Astrocyte (in vitro differentiated cells and primary cell): ENCODE measurements at regions not wholly inside any gene's neighbourhood (a gene's known extent, or its start where the extent isn't known, plus 50 kb on each side); places are given as distances from the start of the nearest gene placed in this dataset.

Experiments used
- DNase-seq: peaks from one replicate; pipeline ENCODE4 v3.0.0-alpha.2; 2010; ENCODE audit warnings: low read depth
- FAIRE-seq: peaks from 2 replicates; lab custom pipeline; 2011; peaks lifted over from hg19 to GRCh38; lab: Jason Lieb, UNC
- H2AFZ ChIP-seq: 2 replicates; pipeline ENCODE4 v1.6.0; 2012; ENCODE audit warnings: low read depth, low read length, inconsistent platforms
- H3K27ac ChIP-seq: 2 replicates; pipeline ENCODE4 v1.5.1; 2011; ENCODE audit warnings: low read depth, low read length, inconsistent platforms
- H3K27me3 ChIP-seq: 2 replicates; pipeline ENCODE4 v1.6.0; 2011; ENCODE audit warnings: low read length, inconsistent platforms; ENCODE audit not compliant: insufficient read depth
- H3K36me3 ChIP-seq: 2 replicates; pipeline ENCODE4 v1.5.1; 2011; ENCODE audit warnings: low read length, inconsistent platforms; ENCODE audit not compliant: insufficient read depth
- H3K4me1 ChIP-seq: 2 replicates; pipeline ENCODE4 v1.5.1; 2011; ENCODE audit warnings: low read length, inconsistent platforms; ENCODE audit not compliant: insufficient read depth
- H3K4me2 ChIP-seq: 2 replicates; pipeline ENCODE4 v1.6.0; 2012; ENCODE audit warnings: low read length, inconsistent platforms
- H3K4me3 ChIP-seq: 2 replicates; pipeline ENCODE4 v1.5.1; 2011; ENCODE audit warnings: low read depth, mild to moderate bottlenecking, low read length, inconsistent platforms; ENCODE audit not compliant: insufficient read depth
- H3K79me2 ChIP-seq: 2 replicates; pipeline ENCODE4 v1.6.0; 2012; ENCODE audit warnings: mild to moderate bottlenecking, low read length, inconsistent platforms; ENCODE audit not compliant: insufficient read depth
- H3K9ac ChIP-seq: 2 replicates; pipeline ENCODE4 v1.6.0; 2012; ENCODE audit warnings: mild to moderate bottlenecking, low read length, inconsistent platforms
- H3K9me3 ChIP-seq: 2 replicates; pipeline ENCODE4 v1.5.1; 2012; ENCODE audit warnings: low read depth, mild to moderate bottlenecking, low read length, inconsistent platforms; ENCODE audit not compliant: insufficient read depth
- H4K20me1 ChIP-seq: 2 replicates; pipeline ENCODE4 v1.6.0; 2012; ENCODE audit warnings: low read length, inconsistent platforms; ENCODE audit not compliant: insufficient read depth
- H3K27ac Mint-ChIP-seq: one replicate; pipeline ENCODE4 v1.8.0; 2021; ENCODE audit warnings: mild to moderate bottlenecking, mixed read lengths; ENCODE audit not compliant: unreplicated experiment
- H3K27me3 Mint-ChIP-seq: one replicate; pipeline ENCODE4 v1.8.0; 2021; ENCODE audit warnings: low read depth, mixed read lengths; ENCODE audit not compliant: unreplicated experiment
- H3K36me3 Mint-ChIP-seq: one replicate; pipeline ENCODE4 v1.8.0; 2021; ENCODE audit warnings: low read depth, mixed read lengths; ENCODE audit not compliant: unreplicated experiment
- H3K4me1 Mint-ChIP-seq: one replicate; pipeline ENCODE4 v1.8.0; 2021; ENCODE audit warnings: low read depth, mixed read lengths; ENCODE audit not compliant: unreplicated experiment
- H3K4me3 Mint-ChIP-seq: one replicate; pipeline ENCODE4 v1.8.0; 2021; ENCODE audit warnings: mild to moderate bottlenecking, moderate library complexity, mixed read lengths; ENCODE audit not compliant: unreplicated experiment
- H3K9me3 Mint-ChIP-seq: one replicate; pipeline ENCODE4 v1.8.0; 2021; ENCODE audit warnings: mild to moderate bottlenecking, mixed read lengths; ENCODE audit not compliant: unreplicated experiment
- CTCF ChIP-seq: IDR thresholded peaks from 2 replicates; pipeline ENCODE4 v1.5.1; 2011; ENCODE audit warnings: low read depth, mild to moderate bottlenecking, inconsistent platforms, low read length, moderate library complexity; ENCODE audit not compliant: insufficient read depth
- EZH2 ChIP-seq: IDR thresholded peaks from 2 replicates; pipeline ENCODE4 v1.6.1; 2012; ENCODE audit warnings: mild to moderate bottlenecking, low read length, inconsistent platforms; ENCODE audit not compliant: insufficient read depth

- no peak overlapping the region for H3K4me3 Mint-ChIP-seq
- FAIRE-seq (no peak), DNase-seq (no peak)
- Histone ChIP-seq H3K4me2 (peak overlapping the region; percentile 78), H3K9me3 (no peaks in the 10 kb centered on the region), H3K79me2 (no peaks in the 10 kb centered on the region), H3K4me3 (no peak overlapping the region), H3K36me3 (no peaks in the 10 kb centered on the region), H2AFZ (no peak overlapping the region), H4K20me1 (no peaks in the 10 kb centered on the region), H3K27me3 (no peaks in the 10 kb centered on the region), H3K4me1 (peaks cover 24% of the 10 kb centered on the region), H3K9ac (no peak overlapping the region), H3K27ac (peak overlapping the region; percentile 86)
- H3K36me3 Mint-ChIP-seq = no peaks in the 10 kb centered on the region
- peaks cover 6% of the 10 kb centered on the region for H3K27me3 Mint-ChIP-seq
- H3K4me1 Mint-ChIP-seq = peaks cover 33% of the 10 kb centered on the region
- peak overlapping the region; percentile 93 for H3K27ac Mint-ChIP-seq
- H3K9me3 Mint-ChIP-seq = peaks cover 2% of the 10 kb centered on the region
- no peak for TF ChIP-seq EZH2
- no peak for TF ChIP-seq CTCF
These were observed 74.7 kb downstream of the SDC1 start for GRCh38 chr2:20150110-20150706.

GRCh38 chr2:20149703-20150030 is 75.3 kb downstream of the SDC1 start:
- Histone ChIP-seq H3K4me1 (peaks cover 24% of the 10 kb centered on the region), H3K27me3 (no peaks in the 10 kb centered on the region), H2AFZ (peak overlapping the region; percentile 44), H4K20me1 (no peaks in the 10 kb centered on the region), H3K9me3 (no peaks in the 10 kb centered on the region), H3K36me3 (no peaks in the 10 kb centered on the region), H3K4me2 (peak overlapping the region; percentile 78), H3K9ac (peak overlapping the region; percentile 74), H3K79me2 (no peaks in the 10 kb centered on the region), H3K27ac (peak overlapping the region; percentile 86), H3K4me3 (no peak overlapping the region)
- no peak for TF ChIP-seq CTCF
- no peak for TF ChIP-seq EZH2
- no peak overlapping the region for H3K4me3 Mint-ChIP-seq
- peaks cover 6% of the 10 kb centered on the region for H3K27me3 Mint-ChIP-seq
- FAIRE-seq (no peak), DNase-seq (no peak)
- H3K36me3 Mint-ChIP-seq = no peaks in the 10 kb centered on the region
- H3K9me3 Mint-ChIP-seq = peaks cover 2% of the 10 kb centered on the region
- H3K4me1 Mint-ChIP-seq = peaks cover 33% of the 10 kb centered on the region
- H3K27ac Mint-ChIP-seq = peak overlapping the region; percentile 93

GRCh38 chr2:20148923-20149702 is 75.8 kb downstream of the SDC1 start:
- peaks cover 33% of the 10 kb centered on the region for H3K4me1 Mint-ChIP-seq
- Histone ChIP-seq H3K9me3 (no peaks in the 10 kb centered on the region), H2AFZ (peak overlapping the region; percentile 44), H3K4me1 (peaks cover 24% of the 10 kb centered on the region), H3K36me3 (no peaks in the 10 kb centered on the region), H3K27me3 (no peaks in the 10 kb centered on the region), H3K79me2 (no peaks in the 10 kb centered on the region), H3K4me2 (peak overlapping the region; percentile 78), H3K4me3 (peak overlapping the region; percentile 3), H3K27ac (peak overlapping the region; percentile 86), H3K9ac (peak overlapping the region; percentile 74), H4K20me1 (no peaks in the 10 kb centered on the region)
- peak overlapping the region; percentile 93 for H3K27ac Mint-ChIP-seq
- H3K4me3 Mint-ChIP-seq = peak overlapping the region; percentile 46
- TF ChIP-seq CTCF (no peak), EZH2 (no peak)
- FAIRE-seq (peak; percentile 70), DNase-seq (peak; percentile 97)
- no peaks in the 10 kb centered on the region for H3K36me3 Mint-ChIP-seq
- H3K27me3 Mint-ChIP-seq = peaks cover 6% of the 10 kb centered on the region
- peaks cover 2% of the 10 kb centered on the region for H3K9me3 Mint-ChIP-seq
